ENCODE measurements at regions not wholly inside any gene's neighbourhood (a gene's known extent, or its start where the extent isn't known, plus 50 kb on each side); places are given as distances from the start of the nearest gene placed in this dataset.

- no peak overlapping the region for H3K9ac ChIP-seq (ENCODE audit: low read length)
- no peak overlapping the region for H3K27ac ChIP-seq (ENCODE audit: low read depth, low read length)
- no peaks in the 10 kb centered on the region for H3K27me3 ChIP-seq (ENCODE audit: low read length)
- H3K4me3 ChIP-seq (ENCODE audit: insufficient read depth, low read length, poor library complexity, severe bottlenecking), result no peak overlapping the region
- TF ChIP-seq EZH2phosphoT487 (conservative IDR thresholded peaks at IDR 0.05; ENCODE audit: low read length) (no peak), CTCF (IDR thresholded peaks at IDR 0.05; ENCODE audit: insufficient read depth, low read length, poor library complexity, severe bottlenecking) (no peak)
- H3F3A ChIP-seq (ENCODE audit: insufficient read depth), result no peaks in the 10 kb centered on the region
- no peaks in the 10 kb centered on the region for H4K20me1 ChIP-seq (ENCODE audit: low read depth, low read length)
- no peaks in the 10 kb centered on the region for H3K9me2 ChIP-seq (replicated peaks; ENCODE audit: insufficient read depth, low read length)
- H3K36me3 ChIP-seq (ENCODE audit: low read length), result no peaks in the 10 kb centered on the region
- no peak overlapping the region for H2AFZ ChIP-seq (ENCODE audit: low read depth, low read length, severe bottlenecking)
- H3K4me2 ChIP-seq (ENCODE audit: low read depth, low read length, poor library complexity, severe bottlenecking), result no peak overlapping the region
- no peaks in the 10 kb centered on the region for H3K9me3 ChIP-seq (ENCODE audit: insufficient read depth, low read length)
- no peaks in the 10 kb centered on the region for H3K79me2 ChIP-seq (ENCODE audit: insufficient read depth, low read length)
Observed at GRCh38 chr2:14401873-14402272, 230.6 kb upstream of the LRATD1 start.

- no peak overlapping the region for H3K9ac ChIP-seq (ENCODE audit: low read length)
- no peak for TF ChIP-seq EZH2phosphoT487 (conservative IDR thresholded peaks at IDR 0.05; ENCODE audit: low read length)
- TF ChIP-seq CTCF (IDR thresholded peaks at IDR 0.05; ENCODE audit: insufficient read depth, low read length, poor library complexity, severe bottlenecking), result no peak
- H4K20me1 ChIP-seq (ENCODE audit: low read depth, low read length), result no peaks in the 10 kb centered on the region
- peaks cover 3% of the 10 kb centered on the region; the same call in 1 of the 2 replicates for H3K9me3 ChIP-seq (ENCODE audit: insufficient read depth, low read length)
- H3K36me3 ChIP-seq (ENCODE audit: low read length), result no peaks in the 10 kb centered on the region
- no peak overlapping the region for H3K27ac ChIP-seq (ENCODE audit: low read depth, low read length)
- no peak overlapping the region for H2AFZ ChIP-seq (ENCODE audit: low read depth, low read length, severe bottlenecking)
- no peaks in the 10 kb centered on the region for H3F3A ChIP-seq (ENCODE audit: insufficient read depth)
- H3K27me3 ChIP-seq (ENCODE audit: low read length), result no peaks in the 10 kb centered on the region
- no peaks in the 10 kb centered on the region for H3K9me2 ChIP-seq (replicated peaks; ENCODE audit: insufficient read depth, low read length)
- no peak overlapping the region for H3K4me3 ChIP-seq (ENCODE audit: insufficient read depth, low read length, poor library complexity, severe bottlenecking)
- H3K4me2 ChIP-seq (ENCODE audit: low read depth, low read length, poor library complexity, severe bottlenecking), result no peak overlapping the region
- H3K79me2 ChIP-seq (ENCODE audit: insufficient read depth, low read length), result no peaks in the 10 kb centered on the region
Observed at GRCh38 chr2:14408695-14409094, 223.8 kb upstream of the LRATD1 start.

- Histone ChIP-seq H2AFZ (ENCODE audit: low read depth, low read length, severe bottlenecking) (no peak overlapping the region), H3K9me3 (ENCODE audit: insufficient read depth, low read length) (no peaks in the 10 kb centered on the region), H3K9me2 (replicated peaks; ENCODE audit: insufficient read depth, low read length) (no peaks in the 10 kb centered on the region), H3K79me2 (ENCODE audit: insufficient read depth, low read length) (no peaks in the 10 kb centered on the region), H3K27ac (ENCODE audit: low read depth, low read length) (no peak overlapping the region), H3K27me3 (ENCODE audit: low read length) (no peaks in the 10 kb centered on the region), H3K9ac (ENCODE audit: low read length) (no peak overlapping the region), H4K20me1 (ENCODE audit: low read depth, low read length) (no peaks in the 10 kb centered on the region), H3F3A (ENCODE audit: insufficient read depth) (no peaks in the 10 kb centered on the region), H3K4me2 (ENCODE audit: low read depth, low read length, poor library complexity, severe bottlenecking) (no peak overlapping the region), H3K36me3 (ENCODE audit: low read length) (no peaks in the 10 kb centered on the region), H3K4me3 (ENCODE audit: insufficient read depth, low read length, poor library complexity, severe bottlenecking) (no peak overlapping the region)
- TF ChIP-seq EZH2phosphoT487 (conservative IDR thresholded peaks at IDR 0.05; ENCODE audit: low read length), result no peak
- TF ChIP-seq CTCF (IDR thresholded peaks at IDR 0.05; ENCODE audit: insufficient read depth, low read length, poor library complexity, severe bottlenecking), result no peak
Observed at GRCh38 chr2:14417551-14417950, 215.0 kb upstream of the LRATD1 start.
